Activated CD8-positive, alpha-beta T cell treated with anti-CD3 and anti-CD28 coated beads for 36 hours (primary cell): ENCODE measurements at regions not wholly inside any gene's neighbourhood (a gene's known extent, or its start where the extent isn't known, plus 50 kb on each side); places are given as distances from the start of the nearest gene placed in this dataset.

ENCODE experiments used
- ATAC-seq: fragments of 200-7000 bp; cut with Tn5 transposase; one replicate; pipeline ENCODE4 v1.10.0; 2021; ENCODE audit warnings: mild to moderate bottlenecking, moderate library complexity
- CTCF ChIA-PET: fragments of 350-600 bp; sonication (Branson Sonifier 250); formaldehyde crosslinking; loops from one replicate; lab custom pipeline; 2021; ENCODE audit warnings: antibody characterized with exemption; lab: Charles Lee
- POLR2A ChIA-PET: fragments of 350-600 bp; sonication (Branson Sonifier 250); formaldehyde crosslinking; loops from one replicate; lab custom pipeline; 2021; ENCODE audit warnings: antibody characterized with exemption; lab: Charles Lee
- DNase-seq: peaks from one replicate; pipeline ENCODE4 v3.0.0-alpha.2; 2020
- H3K27ac Mint-ChIP-seq: one replicate; pipeline ENCODE4 v1.8.0; 2021; ENCODE audit warnings: mild to moderate bottlenecking, mixed read lengths
- H3K27me3 Mint-ChIP-seq: one replicate; pipeline ENCODE4 v1.8.0; 2021; ENCODE audit warnings: mixed read lengths
- H3K36me3 Mint-ChIP-seq: one replicate; pipeline ENCODE4 v1.8.0; 2021; ENCODE audit warnings: low read depth, mixed read lengths
- H3K4me1 Mint-ChIP-seq: one replicate; pipeline ENCODE4 v1.8.0; 2021; ENCODE audit warnings: low read depth, mixed read lengths
- H3K4me3 Mint-ChIP-seq: one replicate; pipeline ENCODE4 v1.8.0; 2021; ENCODE audit warnings: mild to moderate bottlenecking, moderate library complexity, mixed read lengths
- H3K9me3 Mint-ChIP-seq: one replicate; pipeline ENCODE4 v1.8.0; 2021; ENCODE audit warnings: mixed read lengths
- CTCF ChIP-seq: fragments of 200-600 bp; IDR thresholded peaks from one replicate; pipeline ENCODE4 v1.8.0; 2022; ENCODE audit warnings: antibody characterized with exemption, mild to moderate bottlenecking
- intact Hi-C: fragments of 100-400 bp; cut with micrococcal nuclease; formaldehyde crosslinking; loops from one replicate; pipeline ENCODE4 v1.10.0; 2022

GRCh38 chr1:56286956-56287355 is 292.4 kb downstream of the PLPP3 start:
- TF ChIP-seq CTCF = no peak
- no peaks in the 10 kb centered on the region for H3K4me1 Mint-ChIP-seq
- ChIA-PET POLR2A (no interaction called here), CTCF (no interaction called here)
- no peak overlapping the region for H3K27ac Mint-ChIP-seq
- H3K9me3 Mint-ChIP-seq = no peaks in the 10 kb centered on the region
- H3K27me3 Mint-ChIP-seq = no peaks in the 10 kb centered on the region
- H3K4me3 Mint-ChIP-seq = no peak overlapping the region
- DNase-seq (no peak), ATAC-seq (no peak)
- intact Hi-C loops = no loop called here
- no peaks in the 10 kb centered on the region for H3K36me3 Mint-ChIP-seq

GRCh38 chr1:56286506-56286905 is 292.9 kb downstream of the PLPP3 start:
- no peaks in the 10 kb centered on the region for H3K9me3 Mint-ChIP-seq
- ATAC-seq = no peak
- no peaks in the 10 kb centered on the region for H3K27me3 Mint-ChIP-seq
- POLR2A ChIA-PET = no interaction called here
- no peaks in the 10 kb centered on the region for H3K36me3 Mint-ChIP-seq
- intact Hi-C loops = no loop called here
- no peak overlapping the region for H3K27ac Mint-ChIP-seq
- no peak for TF ChIP-seq CTCF
- H3K4me3 Mint-ChIP-seq = no peak overlapping the region
- H3K4me1 Mint-ChIP-seq = no peaks in the 10 kb centered on the region
- no peak for DNase-seq
- CTCF ChIA-PET = no interaction called here

GRCh38 chr1:56285554-56286402 is 293.6 kb downstream of the PLPP3 start:
- H3K4me3 Mint-ChIP-seq = no peak overlapping the region
- H3K36me3 Mint-ChIP-seq = no peaks in the 10 kb centered on the region
- no peak for DNase-seq
- TF ChIP-seq CTCF = no peak
- POLR2A ChIA-PET = no interaction called here
- no peaks in the 10 kb centered on the region for H3K9me3 Mint-ChIP-seq
- H3K27me3 Mint-ChIP-seq = no peaks in the 10 kb centered on the region
- no peak overlapping the region for H3K27ac Mint-ChIP-seq
- no peaks in the 10 kb centered on the region for H3K4me1 Mint-ChIP-seq
- intact Hi-C loops = no loop called here
- no peak for ATAC-seq
- CTCF ChIA-PET = no interaction called here

GRCh38 chr1:56284928-56285327 is 294.4 kb downstream of the PLPP3 start:
- Mint-ChIP-seq H3K4me3 (no peak overlapping the region), H3K9me3 (no peaks in the 10 kb centered on the region), H3K27ac (no peak overlapping the region), H3K4me1 (no peaks in the 10 kb centered on the region), H3K27me3 (no peaks in the 10 kb centered on the region), H3K36me3 (no peaks in the 10 kb centered on the region)
- intact Hi-C loops = no loop called here
- no peak for TF ChIP-seq CTCF
- ChIA-PET CTCF (no interaction called here), POLR2A (no interaction called here)
- DNase-seq (no peak), ATAC-seq (no peak)

- Mint-ChIP-seq H3K9me3 (no peaks in the 10 kb centered on the region), H3K4me1 (no peaks in the 10 kb centered on the region), H3K4me3 (no peak overlapping the region), H3K36me3 (no peaks in the 10 kb centered on the region), H3K27me3 (no peaks in the 10 kb centered on the region), H3K27ac (no peak overlapping the region)
- ChIA-PET POLR2A (no interaction called here), CTCF (interaction anchor here (1.6 kb wide), 1 partner anchor 24 kb away, joined by 3 read pairs; no protein-coding TSS in a partner anchor)
- no peak for DNase-seq
- no peak for TF ChIP-seq CTCF
- intact Hi-C loops = no loop called here
- no peak for ATAC-seq
These were observed 301.3 kb downstream of the PLPP3 start for GRCh38 chr1:56278061-56278460.
